ENCODE measurements at regions not wholly inside any gene's neighbourhood (a gene's known extent, or its start where the extent isn't known, plus 50 kb on each side); places are given as distances from the start of the nearest gene placed in this dataset.

DNA sequence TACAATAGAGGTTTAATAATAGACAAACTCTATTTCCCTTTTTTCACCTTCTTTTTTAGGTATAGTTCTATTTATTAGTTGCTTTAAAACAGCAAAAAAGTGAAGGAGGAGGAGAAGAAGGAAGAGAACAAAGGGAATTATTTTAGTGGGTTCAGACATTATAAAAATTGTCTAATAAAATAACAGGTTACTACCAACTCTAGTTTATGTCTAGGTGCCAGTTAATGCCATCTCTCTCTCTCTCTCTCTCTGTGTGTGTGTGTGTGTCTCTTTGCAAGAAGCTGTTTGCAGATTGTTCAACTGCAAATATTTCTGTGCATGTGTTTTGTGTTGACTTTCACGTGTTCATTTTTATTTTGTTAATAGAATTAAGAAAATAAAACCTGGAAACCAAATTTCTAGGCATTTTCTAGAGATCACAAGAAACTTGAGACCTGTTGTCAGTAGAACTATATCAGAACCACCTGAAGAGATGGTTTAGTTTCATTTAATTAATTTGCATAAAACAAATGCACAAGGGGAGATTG, 313.5 kb upstream of the SGK1 start:
- TF ChIP-seq, protein P1, sequence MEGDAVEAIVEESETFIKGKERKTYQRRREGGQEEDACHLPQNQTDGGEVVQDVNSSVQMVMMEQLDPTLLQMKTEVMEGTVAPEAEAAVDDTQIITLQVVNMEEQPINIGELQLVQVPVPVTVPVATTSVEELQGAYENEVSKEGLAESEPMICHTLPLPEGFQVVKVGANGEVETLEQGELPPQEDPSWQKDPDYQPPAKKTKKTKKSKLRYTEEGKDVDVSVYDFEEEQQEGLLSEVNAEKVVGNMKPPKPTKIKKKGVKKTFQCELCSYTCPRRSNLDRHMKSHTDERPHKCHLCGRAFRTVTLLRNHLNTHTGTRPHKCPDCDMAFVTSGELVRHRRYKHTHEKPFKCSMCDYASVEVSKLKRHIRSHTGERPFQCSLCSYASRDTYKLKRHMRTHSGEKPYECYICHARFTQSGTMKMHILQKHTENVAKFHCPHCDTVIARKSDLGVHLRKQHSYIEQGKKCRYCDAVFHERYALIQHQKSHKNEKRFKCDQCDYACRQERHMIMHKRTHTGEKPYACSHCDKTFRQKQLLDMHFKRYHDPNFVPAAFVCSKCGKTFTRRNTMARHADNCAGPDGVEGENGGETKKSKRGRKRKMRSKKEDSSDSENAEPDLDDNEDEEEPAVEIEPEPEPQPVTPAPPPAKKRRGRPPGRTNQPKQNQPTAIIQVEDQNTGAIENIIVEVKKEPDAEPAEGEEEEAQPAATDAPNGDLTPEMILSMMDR (IDR thresholded peaks at IDR 0.05; ENCODE audit: unreplicated experiment in 3 of 3): no peak
- H3K4me1 Mint-ChIP-seq: peaks cover 11% of the 10 kb centered on the region
- no peaks in the 10 kb centered on the region for H3K9me3 Mint-ChIP-seq
- no peak overlapping the region for H3K4me3 Mint-ChIP-seq
- no peaks in the 10 kb centered on the region for H3K27me3 Mint-ChIP-seq (ENCODE audit: low read depth)
- H3K27ac Mint-ChIP-seq: no peak overlapping the region
- no peaks in the 10 kb centered on the region for H3K36me3 Mint-ChIP-seq (ENCODE audit: low read depth)

DNA sequence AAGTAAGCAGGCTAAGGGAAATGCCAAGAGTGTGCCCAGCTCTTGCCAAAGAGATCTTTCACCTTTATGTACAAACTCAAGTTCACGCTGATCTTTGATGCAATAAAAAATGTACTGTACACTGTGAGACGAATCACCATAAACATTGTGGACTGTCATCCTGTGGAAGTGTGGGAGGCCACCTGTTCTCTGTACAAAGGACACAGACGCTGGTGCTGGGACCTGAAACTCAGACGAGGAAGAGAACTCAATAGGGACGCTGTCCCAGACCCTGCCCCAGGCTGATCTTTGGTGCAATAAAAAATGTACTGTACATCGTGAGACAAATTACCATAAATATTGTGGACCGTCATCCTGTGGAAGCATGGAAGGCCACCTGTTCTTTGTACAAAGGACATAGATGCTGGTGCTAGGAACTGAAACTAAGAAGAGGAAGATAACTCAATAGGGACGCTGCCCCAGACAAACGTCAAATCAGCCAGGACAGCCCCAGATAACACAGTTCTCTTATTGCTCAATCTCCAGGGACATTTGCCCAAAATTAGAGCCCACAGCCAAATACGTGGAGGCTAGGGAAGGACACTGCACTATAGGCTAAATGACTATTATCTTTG, 312.7 kb upstream of the SGK1 start:
- H3K9me3 Mint-ChIP-seq: no peaks in the 10 kb centered on the region
- H3K27me3 Mint-ChIP-seq (ENCODE audit: low read depth): no peaks in the 10 kb centered on the region
- no peak overlapping the region for H3K4me3 Mint-ChIP-seq
- TF ChIP-seq, protein P1 (IDR thresholded peaks at IDR 0.05; ENCODE audit: unreplicated experiment in 3 of 3): no peak
- no peak overlapping the region for H3K27ac Mint-ChIP-seq
- peaks cover 6% of the 10 kb centered on the region for H3K4me1 Mint-ChIP-seq
- no peaks in the 10 kb centered on the region for H3K36me3 Mint-ChIP-seq (ENCODE audit: low read depth)

DNA sequence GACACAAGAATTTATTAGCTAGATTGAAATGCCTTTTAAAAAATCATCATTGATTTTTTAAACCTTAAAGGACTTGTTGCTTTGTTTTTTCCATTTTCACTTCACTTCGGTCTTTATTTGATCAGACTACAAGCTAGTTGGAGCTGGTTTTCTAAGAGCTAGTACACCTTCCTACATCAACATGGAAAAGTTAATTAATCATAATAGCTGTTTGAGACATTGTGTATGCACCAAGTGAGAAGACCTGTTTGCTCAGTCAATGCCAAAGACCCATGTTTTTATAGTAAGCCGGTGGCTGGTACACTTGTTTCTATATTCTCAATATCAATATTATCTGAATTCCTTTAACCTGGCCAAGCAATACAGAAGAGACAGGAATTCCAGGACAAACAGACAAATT, 310.2 kb upstream of the SGK1 start:
- TF ChIP-seq, protein P1 (IDR thresholded peaks at IDR 0.05; ENCODE audit: unreplicated experiment in 3 of 3): no peak
- Mint-ChIP-seq H3K36me3 (ENCODE audit: low read depth) (no peaks in the 10 kb centered on the region), H3K4me1 (peaks cover 6% of the 10 kb centered on the region), H3K27ac (no peak overlapping the region), H3K27me3 (ENCODE audit: low read depth) (peaks cover 15% of the 10 kb centered on the region), H3K9me3 (no peaks in the 10 kb centered on the region), H3K4me3 (no peak overlapping the region)

DNA sequence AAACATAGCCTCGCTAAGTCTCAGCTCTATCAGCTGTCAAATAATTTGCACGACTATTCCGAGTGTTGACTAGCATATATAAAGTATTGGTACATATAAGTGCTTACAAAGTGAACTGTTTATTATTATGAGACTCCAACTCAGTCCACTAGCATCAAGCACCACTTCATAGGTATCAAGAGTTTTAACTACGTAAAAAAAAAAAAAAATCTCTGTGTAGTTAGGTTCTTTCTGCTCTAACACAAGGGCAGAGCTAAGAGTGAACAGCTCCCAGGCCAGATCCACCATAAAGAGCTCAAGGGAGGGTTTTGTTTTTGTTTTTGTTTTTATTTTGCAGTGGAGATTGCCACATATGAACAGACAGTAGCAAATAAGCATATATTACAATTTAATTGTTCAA, 309.8 kb upstream of the SGK1 start:
- Mint-ChIP-seq H3K36me3 (ENCODE audit: low read depth) (no peaks in the 10 kb centered on the region), H3K9me3 (no peaks in the 10 kb centered on the region), H3K4me3 (no peak overlapping the region), H3K4me1 (peaks cover 6% of the 10 kb centered on the region), H3K27me3 (ENCODE audit: low read depth) (peaks cover 20% of the 10 kb centered on the region), H3K27ac (no peak overlapping the region)
- TF ChIP-seq, protein P1 (IDR thresholded peaks at IDR 0.05; ENCODE audit: unreplicated experiment in 3 of 3): no peak

DNA sequence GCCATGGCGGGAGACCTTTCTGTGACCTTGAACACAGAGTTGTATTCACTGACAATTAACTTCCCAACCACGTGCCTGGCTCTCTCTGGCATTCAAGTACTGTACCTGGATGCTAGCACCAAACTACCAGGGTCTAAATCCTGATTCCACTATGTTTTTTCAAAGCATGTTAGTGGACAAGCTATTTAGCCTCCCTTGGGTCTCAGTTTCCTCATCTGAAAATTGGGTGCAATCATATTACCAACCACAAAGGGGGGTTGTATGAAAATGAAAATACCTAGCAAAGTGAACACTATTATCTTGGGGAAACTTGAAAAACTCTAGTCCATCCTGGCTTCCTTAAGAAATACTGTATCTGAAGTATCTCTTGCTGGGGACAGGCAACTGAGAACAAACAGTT, 308.7 kb upstream of the SGK1 start:
- H3K27me3 Mint-ChIP-seq (ENCODE audit: low read depth): peaks cover 20% of the 10 kb centered on the region
- TF ChIP-seq, protein P1 (IDR thresholded peaks at IDR 0.05; ENCODE audit: unreplicated experiment in 3 of 3): no peak
- peaks cover 6% of the 10 kb centered on the region for H3K4me1 Mint-ChIP-seq
- no peaks in the 10 kb centered on the region for H3K9me3 Mint-ChIP-seq
- no peak overlapping the region for H3K4me3 Mint-ChIP-seq
- no peak overlapping the region for H3K27ac Mint-ChIP-seq
- H3K36me3 Mint-ChIP-seq (ENCODE audit: low read depth): no peaks in the 10 kb centered on the region

DNA sequence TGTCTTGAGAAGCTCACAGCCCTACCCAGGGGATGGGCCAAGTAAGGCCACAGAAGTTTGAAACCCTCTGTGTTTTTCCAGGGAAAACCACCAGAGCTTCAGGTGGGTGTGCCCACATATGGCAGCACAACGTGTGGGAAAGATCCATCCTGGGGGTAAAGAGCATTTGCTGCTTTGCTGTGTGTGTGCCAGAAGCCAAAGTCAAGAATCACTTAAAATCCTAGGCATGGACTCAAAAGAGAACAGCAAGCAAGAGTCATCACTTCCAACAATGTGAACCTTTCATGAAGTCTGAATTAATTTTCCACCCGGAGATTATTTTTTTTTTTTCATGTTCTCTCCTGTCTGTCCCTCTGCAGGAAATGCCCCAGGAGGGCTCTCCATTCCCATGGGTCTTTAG, 308.2 kb upstream of the SGK1 start:
- H3K4me3 Mint-ChIP-seq: no peak overlapping the region
- no peaks in the 10 kb centered on the region for H3K36me3 Mint-ChIP-seq (ENCODE audit: low read depth)
- H3K4me1 Mint-ChIP-seq: peaks cover 6% of the 10 kb centered on the region
- no peaks in the 10 kb centered on the region for H3K9me3 Mint-ChIP-seq
- TF ChIP-seq, protein P1 (IDR thresholded peaks at IDR 0.05; ENCODE audit: unreplicated experiment in 3 of 3): no peak
- peaks cover 24% of the 10 kb centered on the region for H3K27me3 Mint-ChIP-seq (ENCODE audit: low read depth)
- H3K27ac Mint-ChIP-seq: no peak overlapping the region
